K562 (cell line): ENCODE measurements at regions not wholly inside any gene's neighbourhood (a gene's known extent, or its start where the extent isn't known, plus 50 kb on each side); places are given as distances from the start of the nearest gene placed in this dataset.

Source experiments
- ARID4B ChIP-seq: sonication (generic); formaldehyde crosslinking; IDR thresholded peaks from 2 replicates; pipeline ENCODE4 v1.8.0; 2022; ENCODE audit warnings: mild to moderate bottlenecking, missing genetic modification reagents
- HLTF ChIP-seq: fragments of 450-650 bp; IDR thresholded peaks from 2 replicates; pipeline ENCODE4 v1.6.1; 2016
- KDM4B ChIP-seq, 2 experiments: fragments of 450-650 bp in 1 of 2; sonication (generic) in 1 of 2; IDR thresholded peaks; 2 replicates each; pipeline ENCODE4 v1.6.1; 2016 to 2017; ENCODE audit warnings: borderline replicate concordance in 2 of 2, antibody characterized with exemption in 1 of 2, low read depth in 1 of 2, mild to moderate bottlenecking in 1 of 2
- KDM5B ChIP-seq: fragments of 200-600 bp; sonication (generic); IDR thresholded peaks from 2 replicates; pipeline ENCODE4 v1.6.1; 2012; ENCODE audit warnings: low read depth, mild to moderate bottlenecking, moderate library complexity, low read length, control low read depth, inconsistent platforms; ENCODE audit not compliant: insufficient replicate concordance
- NFXL1 ChIP-seq: fragments of 450-650 bp; formaldehyde crosslinking; IDR thresholded peaks from 2 replicates; pipeline ENCODE4 v1.4.0; 2021; ENCODE audit warnings: mild to moderate bottlenecking
- NKRF ChIP-seq: fragments of 450-650 bp; IDR thresholded peaks from 2 replicates; pipeline ENCODE4 v1.6.1; 2016; ENCODE audit warnings: borderline replicate concordance
- RBM17 ChIP-seq: fragments of 200-400 bp; formaldehyde crosslinking; IDR thresholded peaks from 2 replicates; pipeline ENCODE4 v1.6.1; 2017; ENCODE audit warnings: low read depth, mild to moderate bottlenecking, low read length, borderline replicate concordance
- SIN3B ChIP-seq: fragments of 450-650 bp; IDR thresholded peaks from 2 replicates; pipeline ENCODE4 v1.6.1; 2017; ENCODE audit warnings: low read depth, mild to moderate bottlenecking, moderate library complexity
- SOX6 ChIP-seq: fragments of 450-650 bp; IDR thresholded peaks from 2 replicates; pipeline ENCODE4 v1.6.1; 2014; ENCODE audit warnings: mild to moderate bottlenecking
- TEAD4 ChIP-seq, 2 experiments: sonication (generic) in 1 of 2; formaldehyde crosslinking in 1 of 2; IDR thresholded peaks; 2 replicates each; pipeline versions ENCODE4 v1.6.1 to v1.8.0; 2012 to 2022; ENCODE audit warnings: borderline replicate concordance in 1 of 2, inconsistent platforms in 1 of 2, low read length in 1 of 2, mild to moderate bottlenecking in 1 of 2, missing genetic modification reagents in 1 of 2
- ZBTB8A ChIP-seq: fragments of 450-650 bp; IDR thresholded peaks from 2 replicates; pipeline ENCODE4 v1.6.1; 2018; ENCODE audit warnings: mild to moderate bottlenecking, moderate library complexity; ENCODE audit not compliant: partially characterized antibody
- ZNF140 ChIP-seq: fragments of 250-450 bp; sonication (Bioruptor Pico); IDR thresholded peaks from 2 replicates; pipeline ENCODE4 v1.8.0; 2021; ENCODE audit warnings: moderate library complexity, mild to moderate bottlenecking, inconsistent platforms
- ZNF197 ChIP-seq: fragments of 200-800 bp; sonication (Bioruptor generic); IDR thresholded peaks from 2 replicates; pipeline ENCODE4 v1.6.1; 2016; ENCODE audit warnings: low read depth, missing genetic modification characterization, missing compliant biosample characterization
- TF ChIP-seq, protein P1 (sequence below): sonication (generic); formaldehyde crosslinking; IDR thresholded peaks from 2 replicates; pipeline ENCODE4 v1.8.0; 2022; ENCODE audit warnings: missing genetic modification reagents, mild to moderate bottlenecking, borderline replicate concordance

DNA sequence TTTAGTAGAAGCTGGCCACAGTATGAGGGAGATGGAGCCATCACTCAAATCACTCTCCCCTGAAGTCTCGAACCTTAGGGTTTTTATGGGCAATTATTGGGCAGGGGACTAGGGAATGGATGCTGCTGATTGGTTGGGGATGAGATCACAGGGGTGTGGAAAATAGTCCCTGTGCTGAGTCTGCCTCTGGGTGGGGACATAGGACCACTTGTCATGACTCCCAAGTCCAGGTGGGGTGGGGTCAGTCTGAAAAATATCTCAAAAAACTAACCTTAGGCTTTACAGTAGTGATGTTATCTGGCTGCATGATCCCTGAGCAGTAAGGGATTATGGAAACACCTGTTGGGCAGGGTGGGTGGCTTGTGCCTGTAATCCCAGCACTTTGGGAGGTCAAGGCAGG, 98.6 kb downstream of the XRCC2 start (continued):
- TF ChIP-seq RBM17 (no peak), KDM4B (IDR thresholded peaks at IDR 0.05; ENCODE audit: borderline replicate concordance in 2 of 2, low read depth in 1 of 2) (no peak), NFXL1 (CRISPR knock-in tag) (no peak), HLTF (no peak), ARID4B (CRISPR knock-in tag) (no peak), TEAD4 (IDR thresholded peaks at IDR 0.05; ENCODE audit: low read length) (no peak), TEAD4 (CRISPR knock-in tag; IDR thresholded peaks at IDR 0.05; ENCODE audit: borderline replicate concordance) (no peak), ZNF140 (CRISPR knock-in tag) (no peak), NKRF (no peak), KDM5B (no peak), SOX6 (no peak), ZNF197 (CRISPR knock-in tag) (no peak), SIN3B (no peak), ZBTB8A (no peak)
- TF ChIP-seq, protein P1, sequence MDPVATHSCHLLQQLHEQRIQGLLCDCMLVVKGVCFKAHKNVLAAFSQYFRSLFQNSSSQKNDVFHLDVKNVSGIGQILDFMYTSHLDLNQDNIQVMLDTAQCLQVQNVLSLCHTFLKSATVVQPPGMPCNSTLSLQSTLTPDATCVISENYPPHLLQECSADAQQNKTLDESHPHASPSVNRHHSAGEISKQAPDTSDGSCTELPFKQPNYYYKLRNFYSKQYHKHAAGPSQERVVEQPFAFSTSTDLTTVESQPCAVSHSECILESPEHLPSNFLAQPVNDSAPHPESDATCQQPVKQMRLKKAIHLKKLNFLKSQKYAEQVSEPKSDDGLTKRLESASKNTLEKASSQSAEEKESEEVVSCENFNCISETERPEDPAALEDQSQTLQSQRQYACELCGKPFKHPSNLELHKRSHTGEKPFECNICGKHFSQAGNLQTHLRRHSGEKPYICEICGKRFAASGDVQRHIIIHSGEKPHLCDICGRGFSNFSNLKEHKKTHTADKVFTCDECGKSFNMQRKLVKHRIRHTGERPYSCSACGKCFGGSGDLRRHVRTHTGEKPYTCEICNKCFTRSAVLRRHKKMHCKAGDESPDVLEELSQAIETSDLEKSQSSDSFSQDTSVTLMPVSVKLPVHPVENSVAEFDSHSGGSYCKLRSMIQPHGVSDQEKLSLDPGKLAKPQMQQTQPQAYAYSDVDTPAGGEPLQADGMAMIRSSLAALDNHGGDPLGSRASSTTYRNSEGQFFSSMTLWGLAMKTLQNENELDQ (CRISPR knock-in tag): no peak
